OCI-LY7 (cell line): ENCODE measurements at regions not wholly inside any gene's neighbourhood (a gene's known extent, or its start where the extent isn't known, plus 50 kb on each side); places are given as distances from the start of the nearest gene placed in this dataset.

Experiments used
- CTCF ChIP-seq: fragments of 200-600 bp; sonication (generic); conservative IDR thresholded peaks from 2 replicates; pipeline ENCODE4 v1.5.1; 2014; ENCODE audit warnings: mild to moderate bottlenecking, antibody characterized with exemption, low read length, moderate library complexity, mixed read lengths
- EZH2phosphoT487 ChIP-seq: fragments of 200-600 bp; sonication (generic); IDR thresholded peaks from 2 replicates; pipeline ENCODE4 v1.6.1; 2018; ENCODE audit warnings: low read depth, borderline replicate concordance, mild to moderate bottlenecking, mixed run types, antibody characterized with exemption, low read length, moderate library complexity, mixed read lengths

- TF ChIP-seq CTCF: no peak
- TF ChIP-seq EZH2phosphoT487: no peak
These were observed 424.9 kb upstream of the ALCAM start for GRCh38 chr3:104941785-104942184.
